SK-N-MC (cell line): ENCODE measurements at regions not wholly inside any gene's neighbourhood (a gene's known extent, or its start where the extent isn't known, plus 50 kb on each side); places are given as distances from the start of the nearest gene placed in this dataset.

Experiments used
- DNase-seq: peaks from one replicate; pipeline ENCODE4 v3.0.0-alpha.2; 2011; ENCODE audit warnings: low read depth, low spot score
- H3K27ac ChIP-seq: fragments of 200-600 bp; sonication (generic); 2 replicates; pipeline ENCODE4 v1.5.1; 2016; ENCODE audit warnings: mixed run types
- H3K36me3 ChIP-seq: fragments of 200-600 bp; sonication (generic); 2 replicates; pipeline ENCODE4 v1.6.1; 2017; ENCODE audit warnings: antibody characterized with exemption, low read length, mixed read lengths; ENCODE audit not compliant: insufficient read depth
- H3K4me3 ChIP-seq: fragments of 200-600 bp; sonication (generic); 2 replicates; pipeline ENCODE4 v1.5.1; 2016
- H3K9ac ChIP-seq: fragments of 200-600 bp; sonication (generic); 2 replicates; pipeline ENCODE4 v1.8.0; 2017; ENCODE audit warnings: mixed run types, mixed read lengths; ENCODE audit not compliant: insufficient read length
- H3K9me3 ChIP-seq: fragments of 200-600 bp; sonication (generic); 2 replicates; pipeline ENCODE4 v1.6.1; 2017; ENCODE audit warnings: low read depth, mild to moderate bottlenecking, antibody characterized with exemption, low read length, moderate library complexity, mixed read lengths
- EZH2 ChIP-seq: fragments of 200-600 bp; sonication (generic); IDR thresholded peaks from one replicate; pipeline ENCODE4 v1.6.1; 2017; ENCODE audit warnings: antibody characterized with exemption
- FOXP2 ChIP-seq: optimal IDR thresholded peaks from 2 replicates; pipeline ENCODE3; 2011; ENCODE audit warnings: mild to moderate bottlenecking, moderate library complexity; ENCODE audit not compliant: insufficient read depth; ENCODE audit errors: extremely low read length, control extremely low read depth
- POLR2AphosphoS5 ChIP-seq: IDR thresholded peaks from 2 replicates; pipeline ENCODE4 v1.6.1; 2012; ENCODE audit warnings: mild to moderate bottlenecking, low read depth, low read length, borderline replicate concordance

DNA sequence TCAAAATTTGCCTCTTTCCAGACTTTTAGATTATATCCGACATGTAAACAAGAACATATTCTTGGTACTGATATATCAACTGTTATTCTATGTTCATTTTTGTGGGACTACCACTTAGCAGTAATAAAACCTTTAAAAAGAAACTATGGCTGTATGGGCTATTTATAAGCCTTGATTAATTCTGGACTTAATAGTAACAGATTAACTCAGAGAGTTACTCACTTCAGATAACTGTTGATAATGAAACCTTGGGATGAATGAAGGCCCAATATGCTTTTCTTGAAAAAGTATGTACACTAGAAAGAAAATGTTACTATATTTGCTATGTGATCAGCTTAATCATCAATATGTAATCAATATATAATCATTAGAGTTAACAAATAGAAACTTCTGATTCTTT, 595.9 kb upstream of the BOD1L1 start:
- H3K9me3 ChIP-seq: no peaks in the 10 kb centered on the region
- no peak for TF ChIP-seq FOXP2
- no peak for TF ChIP-seq POLR2AphosphoS5
- no peak for TF ChIP-seq EZH2
- no peak overlapping the region for H3K27ac ChIP-seq
- H3K9ac ChIP-seq: no peak overlapping the region
- no peak for DNase-seq
- H3K4me3 ChIP-seq: no peak overlapping the region
- H3K36me3 ChIP-seq: no peaks in the 10 kb centered on the region

- no peak overlapping the region for H3K27ac ChIP-seq
- TF ChIP-seq POLR2AphosphoS5 (no peak), EZH2 (no peak), FOXP2 (no peak)
- no peaks in the 10 kb centered on the region for H3K36me3 ChIP-seq
- DNase-seq: no peak
- H3K9ac ChIP-seq: no peak overlapping the region
- no peaks in the 10 kb centered on the region for H3K9me3 ChIP-seq
- no peak overlapping the region for H3K4me3 ChIP-seq
These were observed 598.2 kb upstream of the BOD1L1 start for GRCh38 chr4:14225688-14226207.

- Histone ChIP-seq H3K36me3 (no peaks in the 10 kb centered on the region), H3K27ac (no peak overlapping the region), H3K9ac (no peak overlapping the region), H3K9me3 (no peaks in the 10 kb centered on the region), H3K4me3 (no peak overlapping the region)
- no peak for DNase-seq
- no peak for TF ChIP-seq POLR2AphosphoS5
- TF ChIP-seq EZH2: no peak
- no peak for TF ChIP-seq FOXP2
These were observed 605.6 kb upstream of the BOD1L1 start for GRCh38 chr4:14233126-14233525.

GRCh38 chr4:14234307-14234706, 606.8 kb upstream of the BOD1L1 start:
- Histone ChIP-seq H3K4me3 (no peak overlapping the region), H3K9me3 (no peaks in the 10 kb centered on the region), H3K36me3 (no peaks in the 10 kb centered on the region), H3K27ac (no peak overlapping the region), H3K9ac (no peak overlapping the region)
- no peak for DNase-seq
- TF ChIP-seq POLR2AphosphoS5 (no peak), EZH2 (no peak), FOXP2 (no peak)

DNA sequence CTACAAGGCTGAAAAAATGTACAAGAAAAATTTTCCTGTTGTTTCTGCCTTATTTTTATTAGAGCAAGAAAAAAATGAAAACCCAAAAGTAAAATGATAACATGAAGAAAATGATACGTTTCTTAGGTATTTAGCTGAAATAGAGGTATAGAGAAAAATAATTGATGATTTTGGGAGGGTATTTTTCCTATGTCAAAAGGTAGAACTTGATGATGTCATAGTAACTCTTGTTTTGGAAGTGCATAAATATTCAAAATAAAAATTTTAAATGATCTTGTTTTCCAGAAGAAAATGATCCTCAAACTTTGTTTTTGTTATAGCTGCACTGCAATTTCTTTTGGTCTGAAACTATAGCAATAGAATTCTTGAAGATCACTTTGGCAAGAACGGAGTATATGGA, 608.8 kb upstream of the BOD1L1 start:
- TF ChIP-seq FOXP2 (no peak), EZH2 (no peak), POLR2AphosphoS5 (no peak)
- DNase-seq: no peak
- H3K9ac ChIP-seq: no peak overlapping the region
- no peak overlapping the region for H3K27ac ChIP-seq
- H3K4me3 ChIP-seq: no peak overlapping the region
- no peaks in the 10 kb centered on the region for H3K9me3 ChIP-seq
- no peaks in the 10 kb centered on the region for H3K36me3 ChIP-seq

GRCh38 chr4:14237911-14238310, 610.4 kb upstream of the BOD1L1 start:
- H3K9me3 ChIP-seq: no peaks in the 10 kb centered on the region
- H3K4me3 ChIP-seq: no peak overlapping the region
- TF ChIP-seq EZH2 (no peak), POLR2AphosphoS5 (no peak), FOXP2 (no peak)
- no peak for DNase-seq
- H3K36me3 ChIP-seq: no peaks in the 10 kb centered on the region
- H3K27ac ChIP-seq: no peak overlapping the region
- no peak overlapping the region for H3K9ac ChIP-seq

DNA sequence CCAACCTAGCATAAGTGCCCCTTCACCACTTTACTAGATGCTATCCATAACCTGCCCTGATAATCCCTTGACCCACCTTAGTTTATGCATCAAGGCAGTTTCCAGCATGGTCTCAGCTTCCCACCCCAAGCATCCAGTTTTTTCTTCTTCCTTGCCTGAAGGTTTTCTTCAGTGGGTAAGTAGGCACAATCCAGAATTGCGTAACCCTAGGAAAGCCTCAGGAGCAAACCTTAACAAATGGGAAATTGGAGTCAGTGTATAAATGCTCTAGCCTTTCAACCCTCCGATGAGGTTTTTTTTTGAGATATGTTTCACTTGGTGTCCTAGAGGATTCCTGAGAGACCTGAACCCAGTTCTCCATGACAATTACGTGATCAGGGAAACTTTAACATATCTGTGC, 614.0 kb upstream of the BOD1L1 start:
- Histone ChIP-seq H3K4me3 (no peak overlapping the region), H3K9ac (no peak overlapping the region), H3K36me3 (no peaks in the 10 kb centered on the region), H3K27ac (no peak overlapping the region), H3K9me3 (no peaks in the 10 kb centered on the region)
- TF ChIP-seq EZH2 (no peak), FOXP2 (no peak), POLR2AphosphoS5 (no peak)
- DNase-seq: no peak

DNA sequence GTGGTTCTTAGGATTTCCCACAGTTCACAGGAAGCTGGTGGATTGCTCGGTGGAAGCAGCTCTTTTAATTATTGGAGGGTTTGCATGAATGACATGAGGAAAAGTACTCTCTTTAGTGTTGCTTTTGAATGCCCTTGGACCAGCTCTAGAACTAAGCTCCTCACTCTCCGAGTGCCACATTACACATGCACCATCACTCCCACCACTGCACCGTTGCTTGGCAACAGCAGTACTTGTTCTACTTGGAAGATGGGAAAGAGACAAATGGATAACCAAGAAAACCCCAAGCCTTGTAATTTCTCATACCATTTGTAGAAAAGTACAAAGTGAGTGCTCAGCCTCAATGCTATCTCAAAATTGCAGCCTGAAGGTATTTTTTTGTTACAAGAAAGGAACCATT, 620.2 kb upstream of the BOD1L1 start:
- Histone ChIP-seq H3K9ac (no peak overlapping the region), H3K27ac (no peak overlapping the region), H3K9me3 (no peaks in the 10 kb centered on the region), H3K4me3 (no peak overlapping the region), H3K36me3 (no peaks in the 10 kb centered on the region)
- DNase-seq: no peak
- TF ChIP-seq POLR2AphosphoS5: no peak
- TF ChIP-seq FOXP2: no peak
- no peak for TF ChIP-seq EZH2

DNA sequence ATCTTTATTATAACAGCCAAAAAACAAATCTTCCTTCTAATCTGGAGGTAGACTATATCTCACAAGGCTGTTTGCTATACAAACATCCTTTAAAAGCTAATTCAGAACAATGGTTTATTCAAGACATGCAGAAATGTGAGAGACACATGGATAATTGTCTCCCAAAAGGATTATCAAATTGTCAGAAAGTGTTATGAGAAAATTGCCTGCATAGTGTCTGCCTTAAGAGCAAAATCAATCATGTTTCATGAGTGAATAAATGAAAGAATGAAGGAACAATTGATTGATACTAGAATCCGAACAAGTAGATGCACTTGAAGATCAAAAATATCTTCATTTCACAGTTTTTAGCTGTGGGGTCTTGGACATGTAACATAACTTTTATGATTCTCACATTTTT, 621.7 kb upstream of the BOD1L1 start:
- DNase-seq: no peak
- no peak overlapping the region for H3K27ac ChIP-seq
- H3K4me3 ChIP-seq: no peak overlapping the region
- TF ChIP-seq FOXP2 (no peak), POLR2AphosphoS5 (no peak), EZH2 (no peak)
- H3K36me3 ChIP-seq: no peaks in the 10 kb centered on the region
- H3K9me3 ChIP-seq: no peaks in the 10 kb centered on the region
- no peak overlapping the region for H3K9ac ChIP-seq
